Panc1 (cell line): ENCODE measurements at regions not wholly inside any gene's neighbourhood (a gene's known extent, or its start where the extent isn't known, plus 50 kb on each side); places are given as distances from the start of the nearest gene placed in this dataset.

ENCODE experiments used
- POLR2AphosphoS5 ChIP-seq: IDR thresholded peaks from 2 replicates; pipeline ENCODE4 v1.6.1; 2012; ENCODE audit warnings: mild to moderate bottlenecking, low read depth, low read length, moderate library complexity
- TCF7L2 ChIP-seq: IDR thresholded peaks from 2 replicates; pipeline ENCODE4 v1.6.1; 2011; ENCODE audit warnings: mild to moderate bottlenecking, low read depth, low read length, inconsistent platforms
- TF ChIP-seq, protein P1 (sequence below), 2 experiments: IDR thresholded peaks; 2 replicates each; pipeline ENCODE4 v1.6.1; 2011 to 2012; ENCODE audit warnings: low read depth in 2 of 2, control low read depth in 1 of 2, low read length in 1 of 2, mild to moderate bottlenecking in 1 of 2, moderate library complexity in 1 of 2; ENCODE audit not compliant: insufficient read depth in 1 of 2
- TF ChIP-seq, protein P2 (sequence below): fragments of 450-650 bp; IDR thresholded peaks from 2 replicates; pipeline ENCODE4 v1.5.1; 2017; ENCODE audit warnings: mild to moderate bottlenecking

DNA sequence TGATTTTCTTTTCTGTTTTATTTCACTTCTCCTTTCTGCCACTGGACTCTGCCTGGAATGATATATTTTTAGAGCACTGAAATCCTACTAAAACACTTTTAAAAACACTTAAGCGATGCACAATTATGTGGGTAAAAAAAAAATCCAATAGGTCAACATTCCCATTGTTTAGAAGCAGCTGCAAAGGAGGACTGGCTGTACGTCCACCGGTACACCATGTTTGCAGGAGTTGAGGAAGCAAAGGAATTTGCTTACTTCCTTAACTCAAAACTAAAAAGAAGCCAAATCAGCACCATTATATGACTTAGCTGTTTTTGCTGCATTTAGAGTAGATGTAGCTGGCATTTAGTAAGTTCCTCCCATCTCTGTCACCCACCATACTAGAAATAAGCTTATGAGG lies 186.8 kb upstream of the TMTC1 start:
- TF ChIP-seq, protein P1, sequence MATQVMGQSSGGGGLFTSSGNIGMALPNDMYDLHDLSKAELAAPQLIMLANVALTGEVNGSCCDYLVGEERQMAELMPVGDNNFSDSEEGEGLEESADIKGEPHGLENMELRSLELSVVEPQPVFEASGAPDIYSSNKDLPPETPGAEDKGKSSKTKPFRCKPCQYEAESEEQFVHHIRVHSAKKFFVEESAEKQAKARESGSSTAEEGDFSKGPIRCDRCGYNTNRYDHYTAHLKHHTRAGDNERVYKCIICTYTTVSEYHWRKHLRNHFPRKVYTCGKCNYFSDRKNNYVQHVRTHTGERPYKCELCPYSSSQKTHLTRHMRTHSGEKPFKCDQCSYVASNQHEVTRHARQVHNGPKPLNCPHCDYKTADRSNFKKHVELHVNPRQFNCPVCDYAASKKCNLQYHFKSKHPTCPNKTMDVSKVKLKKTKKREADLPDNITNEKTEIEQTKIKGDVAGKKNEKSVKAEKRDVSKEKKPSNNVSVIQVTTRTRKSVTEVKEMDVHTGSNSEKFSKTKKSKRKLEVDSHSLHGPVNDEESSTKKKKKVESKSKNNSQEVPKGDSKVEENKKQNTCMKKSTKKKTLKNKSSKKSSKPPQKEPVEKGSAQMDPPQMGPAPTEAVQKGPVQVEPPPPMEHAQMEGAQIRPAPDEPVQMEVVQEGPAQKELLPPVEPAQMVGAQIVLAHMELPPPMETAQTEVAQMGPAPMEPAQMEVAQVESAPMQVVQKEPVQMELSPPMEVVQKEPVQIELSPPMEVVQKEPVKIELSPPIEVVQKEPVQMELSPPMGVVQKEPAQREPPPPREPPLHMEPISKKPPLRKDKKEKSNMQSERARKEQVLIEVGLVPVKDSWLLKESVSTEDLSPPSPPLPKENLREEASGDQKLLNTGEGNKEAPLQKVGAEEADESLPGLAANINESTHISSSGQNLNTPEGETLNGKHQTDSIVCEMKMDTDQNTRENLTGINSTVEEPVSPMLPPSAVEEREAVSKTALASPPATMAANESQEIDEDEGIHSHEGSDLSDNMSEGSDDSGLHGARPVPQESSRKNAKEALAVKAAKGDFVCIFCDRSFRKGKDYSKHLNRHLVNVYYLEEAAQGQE (IDR thresholded peaks at IDR 0.05; ENCODE audit: insufficient read depth in 1 of 2, low read depth in 2 of 2, low read length in 1 of 2): no peak
- TF ChIP-seq, protein P2, sequence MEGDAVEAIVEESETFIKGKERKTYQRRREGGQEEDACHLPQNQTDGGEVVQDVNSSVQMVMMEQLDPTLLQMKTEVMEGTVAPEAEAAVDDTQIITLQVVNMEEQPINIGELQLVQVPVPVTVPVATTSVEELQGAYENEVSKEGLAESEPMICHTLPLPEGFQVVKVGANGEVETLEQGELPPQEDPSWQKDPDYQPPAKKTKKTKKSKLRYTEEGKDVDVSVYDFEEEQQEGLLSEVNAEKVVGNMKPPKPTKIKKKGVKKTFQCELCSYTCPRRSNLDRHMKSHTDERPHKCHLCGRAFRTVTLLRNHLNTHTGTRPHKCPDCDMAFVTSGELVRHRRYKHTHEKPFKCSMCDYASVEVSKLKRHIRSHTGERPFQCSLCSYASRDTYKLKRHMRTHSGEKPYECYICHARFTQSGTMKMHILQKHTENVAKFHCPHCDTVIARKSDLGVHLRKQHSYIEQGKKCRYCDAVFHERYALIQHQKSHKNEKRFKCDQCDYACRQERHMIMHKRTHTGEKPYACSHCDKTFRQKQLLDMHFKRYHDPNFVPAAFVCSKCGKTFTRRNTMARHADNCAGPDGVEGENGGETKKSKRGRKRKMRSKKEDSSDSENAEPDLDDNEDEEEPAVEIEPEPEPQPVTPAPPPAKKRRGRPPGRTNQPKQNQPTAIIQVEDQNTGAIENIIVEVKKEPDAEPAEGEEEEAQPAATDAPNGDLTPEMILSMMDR: no peak
- no peak for TF ChIP-seq TCF7L2
- no peak for TF ChIP-seq POLR2AphosphoS5
